NB4 (cell line): ENCODE measurements at regions not wholly inside any gene's neighbourhood (a gene's known extent, or its start where the extent isn't known, plus 50 kb on each side); places are given as distances from the start of the nearest gene placed in this dataset.
"Not testable (repeated sequence)": the region's sequence is repeated elsewhere in the genome, so short reads cannot be mapped to it uniquely, and the experiment has no call there.

Source experiments
- CTCF ChIP-seq: IDR thresholded peaks from one replicate; pipeline ENCODE4 v1.5.1; 2012; ENCODE audit warnings: low read depth, low read length
- MAX ChIP-seq: IDR thresholded peaks from 2 replicates; pipeline ENCODE4 v1.6.1; 2011; ENCODE audit warnings: low read depth, low read length
- MYC ChIP-seq: IDR thresholded peaks from 2 replicates; pipeline ENCODE4 v1.6.1; 2011; ENCODE audit warnings: low read depth, low read length
- POLR2A ChIP-seq: IDR thresholded peaks from 2 replicates; pipeline ENCODE4 v1.6.1; 2011; ENCODE audit warnings: mild to moderate bottlenecking; ENCODE audit not compliant: insufficient read length; ENCODE audit errors: extremely low read depth

GRCh38 chr12:86944197-86944819, 688.1 kb upstream of the MGAT4C start:
- not testable (repeated sequence) for TF ChIP-seq CTCF, POLR2A, MYC, MAX
